ENCODE measurements at regions not wholly inside any gene's neighbourhood (a gene's known extent, or its start where the extent isn't known, plus 50 kb on each side); places are given as distances from the start of the nearest gene placed in this dataset.

DNA sequence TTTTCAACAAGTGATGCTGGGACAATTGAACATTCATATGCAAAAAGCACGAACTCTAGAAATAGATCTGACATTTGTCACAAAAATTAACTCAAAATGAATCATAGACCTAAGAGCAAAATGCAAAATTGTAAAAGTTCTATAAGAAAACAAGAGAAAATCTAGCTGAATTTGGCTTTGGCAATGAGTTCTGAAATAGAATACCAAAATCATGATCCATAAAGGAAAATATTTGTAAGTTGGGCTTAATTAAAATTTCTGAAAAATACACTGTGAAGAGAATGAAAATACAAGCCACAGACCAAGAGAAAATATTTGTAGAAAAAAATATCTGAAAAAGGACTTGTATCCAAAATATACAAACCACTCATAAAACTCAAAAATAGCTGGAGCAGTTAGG is 698.8 kb upstream of the CELF2 start:
- POLR2A ChIA-PET = no interaction called here
- no peak for DNase-seq
- H3K36me3 Mint-ChIP-seq (ENCODE audit: insufficient read depth, unreplicated experiment) = no peaks in the 10 kb centered on the region
- H3K4me1 Mint-ChIP-seq (ENCODE audit: low read depth, unreplicated experiment) = no peaks in the 10 kb centered on the region
- Histone ChIP-seq H3K4me3 (ENCODE audit: low read depth, low read length) (no peak overlapping the region), H3K9me3 (no peaks in the 10 kb centered on the region), H3K27me3 (replicated peaks; ENCODE audit: control insufficient read depth, insufficient read depth, low read length) (no peaks in the 10 kb centered on the region), H3K36me3 (ENCODE audit: control insufficient read depth, insufficient read depth, low read length) (no peaks in the 10 kb centered on the region), H3K4me1 (no peaks in the 10 kb centered on the region; the same call in 1 of the 2 replicates)
- intact Hi-C loops (cut with micrococcal nuclease; ENCODE audit: unreplicated experiment) = no loop called here
- H3K9me3 Mint-ChIP-seq (ENCODE audit: unreplicated experiment) = no peaks in the 10 kb centered on the region
- H3K27me3 Mint-ChIP-seq (ENCODE audit: insufficient read depth, unreplicated experiment) = no peaks in the 10 kb centered on the region
- H3K27ac Mint-ChIP-seq (ENCODE audit: unreplicated experiment) = no peak overlapping the region
- TF ChIP-seq, protein P1, sequence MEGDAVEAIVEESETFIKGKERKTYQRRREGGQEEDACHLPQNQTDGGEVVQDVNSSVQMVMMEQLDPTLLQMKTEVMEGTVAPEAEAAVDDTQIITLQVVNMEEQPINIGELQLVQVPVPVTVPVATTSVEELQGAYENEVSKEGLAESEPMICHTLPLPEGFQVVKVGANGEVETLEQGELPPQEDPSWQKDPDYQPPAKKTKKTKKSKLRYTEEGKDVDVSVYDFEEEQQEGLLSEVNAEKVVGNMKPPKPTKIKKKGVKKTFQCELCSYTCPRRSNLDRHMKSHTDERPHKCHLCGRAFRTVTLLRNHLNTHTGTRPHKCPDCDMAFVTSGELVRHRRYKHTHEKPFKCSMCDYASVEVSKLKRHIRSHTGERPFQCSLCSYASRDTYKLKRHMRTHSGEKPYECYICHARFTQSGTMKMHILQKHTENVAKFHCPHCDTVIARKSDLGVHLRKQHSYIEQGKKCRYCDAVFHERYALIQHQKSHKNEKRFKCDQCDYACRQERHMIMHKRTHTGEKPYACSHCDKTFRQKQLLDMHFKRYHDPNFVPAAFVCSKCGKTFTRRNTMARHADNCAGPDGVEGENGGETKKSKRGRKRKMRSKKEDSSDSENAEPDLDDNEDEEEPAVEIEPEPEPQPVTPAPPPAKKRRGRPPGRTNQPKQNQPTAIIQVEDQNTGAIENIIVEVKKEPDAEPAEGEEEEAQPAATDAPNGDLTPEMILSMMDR (IDR thresholded peaks at IDR 0.05; ENCODE audit: insufficient read depth in 1 of 2, low read depth in 1 of 2, low read length in 1 of 2, severe bottlenecking in 1 of 2, unreplicated experiment in 1 of 2) = no peak
- no peak overlapping the region for H3K4me3 Mint-ChIP-seq (ENCODE audit: unreplicated experiment)
- BruUV-seq (replicated peaks) = no TSS peak
- CTCF ChIA-PET = no interaction called here

DNA sequence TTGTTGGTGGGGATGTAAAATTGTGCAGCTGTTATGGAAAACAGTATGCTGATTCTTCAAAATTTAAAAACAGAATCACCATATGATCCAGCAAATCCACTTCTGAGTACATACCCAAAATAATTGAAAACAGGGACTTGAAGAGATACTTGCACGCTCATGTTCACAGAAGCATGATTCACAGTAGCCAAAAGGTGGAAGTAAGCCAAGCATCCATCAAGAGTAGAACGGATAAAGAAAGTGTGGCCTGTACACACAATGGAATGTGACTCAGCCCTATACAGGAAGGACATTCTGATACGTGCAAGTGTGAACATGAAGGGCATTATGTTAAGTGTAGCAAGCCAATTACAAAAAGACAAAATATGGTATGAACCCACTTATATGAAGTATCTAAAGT is 696.7 kb upstream of the CELF2 start:
- TF ChIP-seq, protein P1 (IDR thresholded peaks at IDR 0.05; ENCODE audit: insufficient read depth in 1 of 2, low read depth in 1 of 2, low read length in 1 of 2, severe bottlenecking in 1 of 2, unreplicated experiment in 1 of 2) = no peak
- BruUV-seq (replicated peaks) = no TSS peak
- Histone ChIP-seq H3K27me3 (replicated peaks; ENCODE audit: control insufficient read depth, insufficient read depth, low read length) (no peaks in the 10 kb centered on the region), H3K9me3 (no peaks in the 10 kb centered on the region), H3K4me3 (ENCODE audit: low read depth, low read length) (no peak overlapping the region), H3K4me1 (no peaks in the 10 kb centered on the region), H3K36me3 (ENCODE audit: control insufficient read depth, insufficient read depth, low read length) (no peaks in the 10 kb centered on the region)
- H3K36me3 Mint-ChIP-seq (ENCODE audit: insufficient read depth, unreplicated experiment) = no peaks in the 10 kb centered on the region
- no peak overlapping the region for H3K4me3 Mint-ChIP-seq (ENCODE audit: unreplicated experiment)
- CTCF ChIA-PET = no interaction called here
- H3K27me3 Mint-ChIP-seq (ENCODE audit: insufficient read depth, unreplicated experiment) = peaks cover 2% of the 10 kb centered on the region
- H3K4me1 Mint-ChIP-seq (ENCODE audit: low read depth, unreplicated experiment) = no peaks in the 10 kb centered on the region
- intact Hi-C loops (cut with micrococcal nuclease; ENCODE audit: unreplicated experiment) = no loop called here
- H3K27ac Mint-ChIP-seq (ENCODE audit: unreplicated experiment) = no peak overlapping the region
- no peaks in the 10 kb centered on the region for H3K9me3 Mint-ChIP-seq (ENCODE audit: unreplicated experiment)
- DNase-seq = no peak
- POLR2A ChIA-PET = no interaction called here

DNA sequence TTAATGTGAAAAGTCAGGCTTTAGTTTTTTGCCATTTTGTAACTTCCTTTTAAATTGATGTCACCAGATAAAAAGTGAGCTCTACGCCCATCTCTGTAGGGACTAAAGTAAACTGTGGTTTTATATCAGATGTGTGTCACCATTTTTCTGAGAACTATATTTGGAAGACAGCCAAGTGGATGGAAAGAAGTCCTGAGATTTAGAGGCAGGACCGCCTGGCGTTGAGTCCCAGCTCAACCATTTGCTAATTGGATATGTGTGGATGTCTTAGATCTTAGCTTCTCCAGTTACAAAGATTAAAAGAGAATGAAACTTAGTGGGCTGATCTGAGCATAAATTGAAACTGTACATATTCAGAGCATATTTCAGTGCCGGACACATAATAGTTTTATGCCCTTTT is 691.6 kb upstream of the CELF2 start:
- H3K4me1 ChIP-seq = no peaks in the 10 kb centered on the region
- H3K36me3 Mint-ChIP-seq (ENCODE audit: insufficient read depth, unreplicated experiment) = no peaks in the 10 kb centered on the region
- H3K9me3 ChIP-seq = no peaks in the 10 kb centered on the region
- no peak overlapping the region for H3K4me3 Mint-ChIP-seq (ENCODE audit: unreplicated experiment)
- DNase-seq = no peak
- ChIA-PET CTCF (no interaction called here), POLR2A (no interaction called here)
- intact Hi-C loops (cut with micrococcal nuclease; ENCODE audit: unreplicated experiment) = no loop called here
- H3K27me3 ChIP-seq (replicated peaks; ENCODE audit: control insufficient read depth, insufficient read depth, low read length) = no peaks in the 10 kb centered on the region
- no TSS peak for BruUV-seq (replicated peaks)
- TF ChIP-seq, protein P1 (IDR thresholded peaks at IDR 0.05; ENCODE audit: insufficient read depth in 1 of 2, low read depth in 1 of 2, low read length in 1 of 2, severe bottlenecking in 1 of 2, unreplicated experiment in 1 of 2) = no peak
- H3K36me3 ChIP-seq (ENCODE audit: control insufficient read depth, insufficient read depth, low read length) = no peaks in the 10 kb centered on the region
- H3K27me3 Mint-ChIP-seq (ENCODE audit: insufficient read depth, unreplicated experiment) = peaks cover 4% of the 10 kb centered on the region
- no peaks in the 10 kb centered on the region for H3K9me3 Mint-ChIP-seq (ENCODE audit: unreplicated experiment)
- H3K27ac Mint-ChIP-seq (ENCODE audit: unreplicated experiment) = no peak overlapping the region
- no peak overlapping the region for H3K4me3 ChIP-seq (ENCODE audit: low read depth, low read length)
- H3K4me1 Mint-ChIP-seq (ENCODE audit: low read depth, unreplicated experiment) = no peaks in the 10 kb centered on the region
